ENCODE measurements at regions not wholly inside any gene's neighbourhood (a gene's known extent, or its start where the extent isn't known, plus 50 kb on each side); places are given as distances from the start of the nearest gene placed in this dataset.

DNA sequence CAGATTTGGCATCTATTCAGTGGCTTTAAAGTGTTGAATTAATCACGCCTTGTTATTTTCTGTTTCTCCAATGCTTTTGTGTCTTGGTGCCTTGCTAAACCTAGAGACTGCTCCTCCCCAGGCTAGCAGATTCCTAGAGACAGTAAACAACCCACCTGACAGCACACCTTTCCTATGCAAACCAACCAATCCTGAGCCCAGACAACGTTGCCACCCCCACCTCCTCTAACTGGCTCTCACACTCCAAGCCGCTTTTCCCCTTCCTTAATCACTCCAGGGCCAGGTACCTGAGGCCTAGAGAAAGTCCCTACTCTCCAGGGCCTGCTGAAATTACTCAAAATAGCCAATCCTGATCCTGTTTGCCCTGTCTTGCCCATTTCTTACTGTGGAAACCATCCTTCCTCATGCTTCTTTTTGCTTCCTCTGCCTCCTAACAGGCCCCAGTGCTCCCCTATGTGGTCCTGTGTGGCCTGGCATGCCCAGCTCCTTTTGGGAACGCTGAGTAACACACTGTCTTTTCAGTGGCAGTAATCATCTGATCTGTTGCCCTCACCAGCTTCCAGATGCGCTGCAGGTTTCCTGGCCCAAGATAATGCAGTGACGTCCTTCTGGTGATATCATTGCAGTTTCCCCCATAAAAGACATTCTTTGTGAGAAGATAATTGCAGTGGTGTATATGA is 53.4 kb downstream of the GAS1 start:
- no peak for DNase-seq (ENCODE audit: low spot score)

- DNase-seq (ENCODE audit: low spot score): no peak
These were observed 54.7 kb downstream of the GAS1 start for GRCh38 chr9:86892576-86892975.

GRCh38 chr9:86891886-86892437 is 55.3 kb downstream of the GAS1 start:
- no peak for DNase-seq (ENCODE audit: low spot score)

GRCh38 chr9:86891091-86891490 is 56.2 kb downstream of the GAS1 start:
- DNase-seq (ENCODE audit: low spot score): no peak

- DNase-seq (ENCODE audit: low spot score): no peak
These were observed 62.1 kb downstream of the GAS1 start for GRCh38 chr9:86885232-86885631.

DNA sequence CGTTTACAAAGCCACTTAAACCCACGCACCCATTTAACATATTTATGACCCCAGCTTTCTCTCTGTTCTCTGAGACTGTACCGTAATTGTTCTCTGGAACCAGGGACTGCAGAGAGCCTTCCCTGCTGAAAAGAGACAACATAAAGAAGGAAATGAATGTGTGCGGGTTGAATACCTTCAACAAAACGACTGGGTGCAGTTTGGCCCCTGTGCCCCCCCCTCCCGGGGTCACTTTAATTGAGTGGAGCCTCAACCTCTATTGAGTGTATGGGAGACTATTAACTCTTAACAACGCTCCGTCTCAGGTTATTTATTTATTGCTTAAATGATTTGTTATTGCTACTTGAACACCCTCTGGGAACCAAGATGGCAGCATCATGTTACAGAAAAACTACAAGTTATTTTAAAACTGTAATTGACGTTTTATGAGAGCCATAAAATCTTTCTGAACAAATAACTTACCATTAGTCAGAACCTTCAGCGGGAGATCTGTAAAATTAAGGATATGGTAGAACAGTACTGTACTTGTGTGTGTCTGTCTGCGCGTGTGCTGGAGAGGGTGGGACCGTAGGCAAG is 70.6 kb downstream of the GAS1 start:
- DNase-seq (ENCODE audit: low spot score): no peak

DNA sequence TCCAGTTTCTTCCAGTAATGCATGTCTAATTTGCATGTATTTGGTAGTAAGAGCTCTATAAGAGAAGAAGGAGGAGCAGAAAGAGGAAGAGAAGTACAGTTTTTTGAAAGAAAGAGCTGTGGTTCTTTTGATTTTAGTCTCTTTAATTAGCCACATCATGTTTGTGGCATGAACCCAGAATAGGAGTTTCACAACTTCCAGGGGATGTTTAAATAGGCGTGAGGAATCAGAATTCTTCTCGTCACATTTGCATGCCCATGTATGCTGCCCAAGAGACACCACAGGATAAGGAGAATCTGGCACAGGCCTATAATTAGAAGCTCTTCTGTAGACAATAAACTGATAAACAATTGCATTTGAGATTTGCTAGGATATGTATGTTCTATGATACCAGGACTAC is 78.7 kb downstream of the GAS1 start:
- no peak for DNase-seq (ENCODE audit: low spot score)

DNA sequence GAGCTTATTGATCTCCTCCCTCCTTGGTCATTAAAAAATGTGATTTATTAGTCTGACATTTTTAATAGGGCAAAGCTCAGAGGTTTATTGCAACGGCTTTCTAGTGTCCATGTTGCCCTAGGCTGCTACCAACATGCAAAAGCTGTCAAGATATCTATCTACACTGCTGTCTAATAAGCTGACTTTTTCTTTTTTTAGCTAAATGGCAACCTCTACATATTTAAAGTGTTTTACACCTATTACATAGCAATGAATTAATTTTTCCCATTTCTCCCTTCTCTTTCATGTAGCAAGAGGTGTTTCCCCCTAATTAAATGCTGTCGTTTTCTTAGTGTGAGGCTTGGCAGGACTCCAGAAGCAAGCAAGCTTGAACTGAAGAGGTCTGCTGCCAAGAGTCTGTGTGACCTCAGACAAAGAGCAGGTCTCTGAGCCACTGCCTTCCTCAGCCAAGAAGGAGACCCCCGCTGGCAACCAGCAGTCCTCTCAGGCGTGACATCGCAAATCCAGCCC is 79.4 kb downstream of the GAS1 start:
- no peak for DNase-seq (ENCODE audit: low spot score)

GRCh38 chr9:86865952-86866351 is 81.4 kb downstream of the GAS1 start:
- no peak for DNase-seq (ENCODE audit: low spot score)

GRCh38 chr9:86860006-86860405 is 87.3 kb downstream of the GAS1 start:
- DNase-seq (ENCODE audit: low spot score): no peak

DNA sequence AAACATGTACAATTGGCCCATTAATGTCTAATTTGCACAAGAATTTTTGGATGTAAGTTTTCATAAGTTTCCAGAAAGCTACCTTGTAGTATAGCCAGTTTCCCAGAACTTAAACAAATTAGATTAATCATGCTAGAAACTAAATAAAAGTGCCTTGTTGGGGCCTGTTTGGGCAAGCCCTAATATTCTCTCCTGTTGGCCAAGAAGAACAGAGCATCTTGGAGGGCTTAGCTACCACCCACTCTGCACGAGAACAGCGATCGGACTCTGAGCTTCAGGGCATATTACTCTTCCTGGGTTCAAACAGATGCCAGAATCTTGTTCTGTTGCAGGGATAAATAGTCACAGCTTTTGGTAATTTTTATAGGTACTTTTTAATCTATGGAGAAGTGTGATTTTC is 88.2 kb downstream of the GAS1 start:
- no peak for DNase-seq (ENCODE audit: low spot score)

GRCh38 chr9:86858009-86858408 is 89.3 kb downstream of the GAS1 start:
- DNase-seq (ENCODE audit: low spot score): no peak

- DNase-seq (ENCODE audit: low spot score): no peak
These were observed 91.0 kb downstream of the GAS1 start for GRCh38 chr9:86856259-86856658.

- DNase-seq (ENCODE audit: low spot score): no peak
These were observed 92.3 kb downstream of the GAS1 start for GRCh38 chr9:86854898-86855523.

GRCh38 chr9:86846656-86847055 is 100.7 kb downstream of the GAS1 start:
- DNase-seq (ENCODE audit: low spot score): no peak

DNA sequence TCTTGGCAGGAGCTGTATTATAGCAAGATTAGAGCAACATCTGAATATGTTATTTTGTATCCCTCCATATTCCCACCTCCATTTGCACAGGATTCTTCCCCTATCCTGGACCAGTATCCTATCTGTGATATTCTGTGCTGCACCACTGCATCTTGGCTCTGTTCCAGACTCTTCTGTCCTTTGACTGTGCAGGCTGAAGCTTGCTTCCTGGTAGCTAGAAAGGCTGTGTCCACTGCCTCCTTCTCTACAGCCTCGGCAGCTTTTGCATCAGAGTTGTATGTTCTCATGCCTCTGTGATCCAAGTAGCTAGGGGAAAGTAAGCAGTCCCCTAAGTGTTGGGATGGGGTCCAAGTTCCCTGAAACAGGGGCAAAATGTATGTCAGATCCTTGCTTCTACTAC is 104.1 kb downstream of the GAS1 start:
- no peak for DNase-seq (ENCODE audit: low spot score)

GRCh38 chr9:86842573-86842972 is 104.7 kb downstream of the GAS1 start:
- DNase-seq (ENCODE audit: low spot score): no peak

GRCh38 chr9:86839522-86839921 is 107.8 kb downstream of the GAS1 start:
- no peak for DNase-seq (ENCODE audit: low spot score)

DNA sequence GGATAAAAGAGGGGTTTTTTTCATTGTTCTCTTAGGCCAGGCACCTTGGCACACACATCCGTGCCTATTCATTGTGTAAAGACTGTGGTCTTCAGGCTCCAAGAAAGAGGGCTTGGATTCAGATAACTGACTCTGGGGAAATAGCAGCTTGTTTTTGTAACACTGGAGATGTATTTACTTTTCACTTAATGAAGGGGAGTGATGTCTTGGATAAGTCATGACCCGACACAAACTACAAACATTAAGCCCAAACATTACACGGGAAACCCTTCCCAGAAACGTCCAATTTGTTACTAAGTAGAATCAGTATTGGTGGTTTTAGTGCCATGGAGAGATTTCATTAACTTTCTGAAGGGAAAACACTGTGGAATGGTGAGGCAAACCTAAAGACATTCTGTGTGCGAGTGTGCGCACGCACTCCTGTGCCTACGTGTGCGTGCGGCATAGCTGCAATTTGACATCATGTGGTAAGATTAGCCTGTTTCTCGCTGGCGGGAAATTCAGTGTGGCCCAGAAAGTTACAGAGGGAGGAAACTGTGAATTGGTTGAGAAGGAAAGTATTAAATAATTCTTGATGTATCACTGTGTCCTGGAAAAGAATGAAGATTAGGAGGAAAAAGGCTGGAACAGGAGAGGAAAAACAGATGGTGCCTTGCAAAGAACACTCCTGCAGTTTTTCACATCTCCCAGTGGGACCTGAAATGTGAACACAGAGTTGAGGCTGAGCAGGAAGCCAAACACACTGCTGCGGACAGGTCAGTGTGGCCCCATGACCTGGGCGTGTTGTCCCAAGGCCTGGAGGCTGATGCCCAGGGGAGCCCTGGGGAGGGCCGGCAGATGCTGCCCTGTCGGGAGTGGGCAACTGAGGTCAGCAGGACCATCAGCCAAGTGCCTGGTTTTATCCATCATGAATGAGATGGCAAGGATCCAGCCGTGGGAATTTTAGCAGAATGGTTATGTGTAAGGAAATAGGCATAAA is 108.5 kb downstream of the GAS1 start:
- DNase-seq (ENCODE audit: low spot score): no peak

DNA sequence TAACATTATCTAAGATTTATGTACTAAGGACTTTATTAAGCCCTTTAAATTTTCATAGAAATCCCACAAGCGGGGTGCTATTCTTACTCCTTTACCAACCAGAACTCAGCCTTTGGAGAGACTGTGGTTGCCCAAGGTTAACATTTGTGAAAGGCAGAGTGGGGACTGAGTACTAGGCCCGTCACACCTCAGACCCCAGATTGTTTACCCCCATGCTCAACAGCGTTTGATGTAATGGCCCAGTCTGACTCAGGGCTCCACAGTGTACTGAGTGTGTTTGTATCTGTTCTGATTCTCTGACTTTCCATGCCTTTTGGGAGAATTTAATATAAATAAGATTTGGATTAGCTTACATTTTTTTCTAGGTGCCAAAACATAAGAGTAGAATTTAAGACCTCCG is 110.0 kb downstream of the GAS1 start:
- no peak for DNase-seq (ENCODE audit: low spot score)

- DNase-seq (ENCODE audit: low spot score): no peak
These were observed 110.5 kb downstream of the GAS1 start for GRCh38 chr9:86836797-86837196.

- no peak for DNase-seq (ENCODE audit: low spot score)
These were observed 111.0 kb downstream of the GAS1 start for GRCh38 chr9:86836266-86836665.

Measured in activated CD4-positive, alpha-beta T cell treated with anti-CD3 and anti-CD28 coated beads, Interleukin-2, Interleukin-4, amounts not matched to agents 100 ng/mL and 50 ng/mL, durations not matched to agents 16 hours and 8 hours (primary cell).